ENCODE measurements at regions not wholly inside any gene's neighbourhood (a gene's known extent, or its start where the extent isn't known, plus 50 kb on each side); places are given as distances from the start of the nearest gene placed in this dataset.

GRCh38 chr2:125516496-125517109 is 1139.4 kb upstream of the GYPC start:
- no peaks in the 10 kb centered on the region for H3K4me1 Mint-ChIP-seq (ENCODE audit: low read depth)
- H3K4me3 Mint-ChIP-seq (ENCODE audit: low read depth): no peak overlapping the region
- no peak for DNase-seq (ENCODE audit: low spot score)
- intact Hi-C loops (cut with micrococcal nuclease): no loop called here
- H3K9me3 Mint-ChIP-seq: peaks cover 19% of the 10 kb centered on the region
- no peaks in the 10 kb centered on the region for H3K27me3 Mint-ChIP-seq (ENCODE audit: low read depth)
- H3K27ac Mint-ChIP-seq: no peak overlapping the region
- H3K36me3 Mint-ChIP-seq (ENCODE audit: low read depth): no peaks in the 10 kb centered on the region

GRCh38 chr2:125526093-125526492 is 1129.9 kb upstream of the GYPC start:
- H3K4me1 Mint-ChIP-seq (ENCODE audit: low read depth): no peaks in the 10 kb centered on the region
- H3K27me3 Mint-ChIP-seq (ENCODE audit: low read depth): no peaks in the 10 kb centered on the region
- no peak for DNase-seq (ENCODE audit: low spot score)
- no peaks in the 10 kb centered on the region for H3K36me3 Mint-ChIP-seq (ENCODE audit: low read depth)
- peaks cover 7% of the 10 kb centered on the region for H3K9me3 Mint-ChIP-seq
- H3K27ac Mint-ChIP-seq: no peak overlapping the region
- H3K4me3 Mint-ChIP-seq (ENCODE audit: low read depth): no peak overlapping the region
- intact Hi-C loops (cut with micrococcal nuclease): no loop called here

- peaks cover 20% of the 10 kb centered on the region for H3K9me3 Mint-ChIP-seq
- no peaks in the 10 kb centered on the region for H3K27me3 Mint-ChIP-seq (ENCODE audit: low read depth)
- intact Hi-C loops (cut with micrococcal nuclease): no loop called here
- no peak for DNase-seq (ENCODE audit: low spot score)
- H3K4me1 Mint-ChIP-seq (ENCODE audit: low read depth): no peaks in the 10 kb centered on the region
- no peak overlapping the region for H3K27ac Mint-ChIP-seq
- no peak overlapping the region for H3K4me3 Mint-ChIP-seq (ENCODE audit: low read depth)
- no peaks in the 10 kb centered on the region for H3K36me3 Mint-ChIP-seq (ENCODE audit: low read depth)
These were observed 1120.9 kb upstream of the GYPC start for GRCh38 chr2:125535089-125535488.

- intact Hi-C loops (cut with micrococcal nuclease): no loop called here
- Mint-ChIP-seq H3K27ac (no peak overlapping the region), H3K9me3 (peaks cover 39% of the 10 kb centered on the region), H3K27me3 (ENCODE audit: low read depth) (no peaks in the 10 kb centered on the region), H3K4me1 (ENCODE audit: low read depth) (no peaks in the 10 kb centered on the region), H3K36me3 (ENCODE audit: low read depth) (no peaks in the 10 kb centered on the region), H3K4me3 (ENCODE audit: low read depth) (no peak overlapping the region)
- no peak for DNase-seq (ENCODE audit: low spot score)
These were observed 1111.9 kb upstream of the GYPC start for GRCh38 chr2:125543968-125544514.

DNA sequence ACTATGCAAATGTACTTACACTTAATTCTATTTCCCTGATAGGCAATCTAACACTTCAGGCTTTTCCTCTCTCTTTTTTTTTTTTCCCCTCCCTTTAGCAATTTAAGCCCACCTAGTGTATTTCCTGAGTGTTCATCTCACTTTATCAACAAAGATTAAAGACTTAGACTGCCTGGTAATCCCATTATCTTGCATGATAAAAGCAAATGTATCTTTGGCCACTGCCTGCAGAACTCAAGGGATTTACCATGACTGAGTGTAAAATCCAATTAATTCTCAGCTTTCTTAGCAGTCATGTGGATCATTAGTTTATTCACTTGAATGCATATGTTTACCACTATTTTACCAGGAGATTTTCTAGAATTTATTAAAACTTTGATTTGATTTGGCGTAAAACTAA is 1102.2 kb upstream of the GYPC start:
- no peak for DNase-seq (ENCODE audit: low spot score)
- no peak overlapping the region for H3K4me3 Mint-ChIP-seq (ENCODE audit: low read depth)
- peaks cover 18% of the 10 kb centered on the region for H3K9me3 Mint-ChIP-seq
- H3K27ac Mint-ChIP-seq: no peak overlapping the region
- H3K36me3 Mint-ChIP-seq (ENCODE audit: low read depth): no peaks in the 10 kb centered on the region
- H3K4me1 Mint-ChIP-seq (ENCODE audit: low read depth): no peaks in the 10 kb centered on the region
- H3K27me3 Mint-ChIP-seq (ENCODE audit: low read depth): no peaks in the 10 kb centered on the region
- intact Hi-C loops (cut with micrococcal nuclease): no loop called here

- H3K36me3 Mint-ChIP-seq (ENCODE audit: low read depth): no peaks in the 10 kb centered on the region
- H3K4me3 Mint-ChIP-seq (ENCODE audit: low read depth): no peak overlapping the region
- peaks cover 12% of the 10 kb centered on the region for H3K9me3 Mint-ChIP-seq
- no peak overlapping the region for H3K27ac Mint-ChIP-seq
- no peaks in the 10 kb centered on the region for H3K4me1 Mint-ChIP-seq (ENCODE audit: low read depth)
- intact Hi-C loops (cut with micrococcal nuclease): no loop called here
- DNase-seq (ENCODE audit: low spot score): no peak
- no peaks in the 10 kb centered on the region for H3K27me3 Mint-ChIP-seq (ENCODE audit: low read depth)
These were observed 1101.0 kb upstream of the GYPC start for GRCh38 chr2:125554956-125555355.

DNA sequence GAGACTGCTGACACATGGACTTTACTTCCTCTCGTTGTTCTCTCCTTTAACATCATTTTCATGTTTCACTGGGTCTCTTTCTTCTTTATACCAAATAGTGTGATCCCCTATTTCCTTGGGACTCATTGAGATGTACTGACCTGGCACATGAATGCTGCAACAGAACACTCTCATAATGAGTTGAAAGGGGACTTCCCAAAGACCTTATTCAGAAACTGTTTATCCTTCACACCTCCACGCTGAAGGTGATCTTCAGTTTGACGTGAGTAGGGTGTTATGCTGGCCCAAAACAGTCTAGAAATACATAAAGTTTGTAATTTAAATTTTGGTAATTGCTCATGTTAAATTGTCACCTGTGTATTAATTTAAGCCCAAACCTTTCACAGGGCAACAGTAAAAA is 1096.8 kb upstream of the GYPC start:
- no peaks in the 10 kb centered on the region for H3K36me3 Mint-ChIP-seq (ENCODE audit: low read depth)
- no peak overlapping the region for H3K27ac Mint-ChIP-seq
- H3K9me3 Mint-ChIP-seq: peaks cover 14% of the 10 kb centered on the region
- intact Hi-C loops (cut with micrococcal nuclease): no loop called here
- H3K4me1 Mint-ChIP-seq (ENCODE audit: low read depth): no peaks in the 10 kb centered on the region
- DNase-seq (ENCODE audit: low spot score): no peak
- H3K27me3 Mint-ChIP-seq (ENCODE audit: low read depth): no peaks in the 10 kb centered on the region
- no peak overlapping the region for H3K4me3 Mint-ChIP-seq (ENCODE audit: low read depth)

DNA sequence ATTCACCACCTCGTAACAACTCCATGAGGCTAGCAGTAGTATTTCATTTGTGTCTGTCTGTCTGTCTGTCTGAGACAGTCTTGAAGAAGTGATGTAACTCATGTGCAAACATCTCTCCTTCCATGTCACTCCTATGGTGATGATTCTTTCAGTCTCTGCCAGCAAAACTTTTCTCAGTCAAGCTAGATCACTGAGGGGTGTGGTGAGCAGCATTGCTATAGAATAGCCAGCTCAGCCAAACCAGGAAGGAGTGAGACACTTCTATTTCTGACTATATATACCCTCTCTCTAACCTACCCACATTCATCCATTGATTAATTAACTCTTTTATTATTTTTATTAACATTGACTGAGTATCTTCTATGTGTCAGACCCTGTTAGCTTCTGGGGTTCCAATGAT is 1095.1 kb upstream of the GYPC start:
- H3K36me3 Mint-ChIP-seq (ENCODE audit: low read depth): no peaks in the 10 kb centered on the region
- H3K27me3 Mint-ChIP-seq (ENCODE audit: low read depth): no peaks in the 10 kb centered on the region

DNA sequence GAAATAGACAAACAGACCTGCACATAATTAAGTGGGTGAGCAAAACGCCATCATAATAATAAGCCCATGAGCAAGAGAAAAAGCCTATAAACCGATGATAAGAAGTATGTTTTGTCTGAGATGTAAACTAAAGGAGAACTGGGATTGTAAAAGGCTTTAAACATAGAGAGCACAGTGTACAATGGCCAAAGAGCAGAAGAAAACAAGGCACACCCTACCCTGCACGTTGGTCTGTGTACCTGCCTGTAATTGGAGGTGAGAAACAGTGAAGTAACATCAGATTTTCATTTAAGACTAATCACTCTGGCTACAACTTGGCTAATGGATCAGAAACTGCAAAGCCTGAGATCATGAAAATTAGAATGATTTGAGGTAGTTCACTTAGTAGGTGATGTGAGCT is 1094.7 kb upstream of the GYPC start:
- intact Hi-C loops (cut with micrococcal nuclease): no loop called here
- Mint-ChIP-seq H3K4me3 (ENCODE audit: low read depth) (no peak overlapping the region), H3K4me1 (ENCODE audit: low read depth) (no peaks in the 10 kb centered on the region), H3K27ac (no peak overlapping the region), H3K9me3 (peaks cover 15% of the 10 kb centered on the region), H3K36me3 (ENCODE audit: low read depth) (no peaks in the 10 kb centered on the region), H3K27me3 (ENCODE audit: low read depth) (no peaks in the 10 kb centered on the region)
- no peak for DNase-seq (ENCODE audit: low spot score)

More for the DNA sequence above, 1095.1 kb upstream of the GYPC start:
- no peak overlapping the region for H3K4me3 Mint-ChIP-seq (ENCODE audit: low read depth)
- no peaks in the 10 kb centered on the region for H3K4me1 Mint-ChIP-seq (ENCODE audit: low read depth)
- no peak overlapping the region for H3K27ac Mint-ChIP-seq
- no peak for DNase-seq (ENCODE audit: low spot score)
- H3K9me3 Mint-ChIP-seq: peaks cover 14% of the 10 kb centered on the region
- intact Hi-C loops (cut with micrococcal nuclease): no loop called here

GRCh38 chr2:125562924-125563323 is 1093.0 kb upstream of the GYPC start:
- Mint-ChIP-seq H3K9me3 (peaks cover 14% of the 10 kb centered on the region), H3K27ac (no peak overlapping the region), H3K27me3 (ENCODE audit: low read depth) (no peaks in the 10 kb centered on the region), H3K4me3 (ENCODE audit: low read depth) (no peak overlapping the region), H3K36me3 (ENCODE audit: low read depth) (no peaks in the 10 kb centered on the region), H3K4me1 (ENCODE audit: low read depth) (no peaks in the 10 kb centered on the region)
- intact Hi-C loops (cut with micrococcal nuclease): no loop called here
- no peak for DNase-seq (ENCODE audit: low spot score)

DNA sequence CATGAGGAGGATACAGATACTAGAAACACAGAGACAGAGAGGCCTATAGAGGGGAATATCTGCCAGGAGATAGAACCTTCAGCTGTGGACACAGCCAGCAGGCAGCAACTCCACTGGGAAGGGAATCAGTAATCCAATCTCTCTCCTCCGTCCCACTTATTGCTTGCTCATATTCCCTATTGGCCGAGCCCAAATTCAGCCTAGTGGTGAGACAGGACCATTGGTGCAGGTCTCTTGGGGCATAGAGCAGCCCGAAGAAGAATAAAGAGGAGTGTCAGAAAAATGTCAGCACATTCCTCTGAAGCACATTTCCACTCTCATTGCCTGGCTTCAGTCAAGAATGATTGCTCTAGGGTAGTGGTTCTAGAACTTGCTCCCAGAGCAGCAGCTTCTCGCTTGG is 1091.5 kb upstream of the GYPC start:
- Mint-ChIP-seq H3K4me1 (ENCODE audit: low read depth) (no peaks in the 10 kb centered on the region), H3K9me3 (peaks cover 19% of the 10 kb centered on the region), H3K27me3 (ENCODE audit: low read depth) (no peaks in the 10 kb centered on the region), H3K4me3 (ENCODE audit: low read depth) (no peak overlapping the region), H3K27ac (no peak overlapping the region), H3K36me3 (ENCODE audit: low read depth) (no peaks in the 10 kb centered on the region)
- DNase-seq (ENCODE audit: low spot score): no peak
- intact Hi-C loops (cut with micrococcal nuclease): no loop called here

DNA sequence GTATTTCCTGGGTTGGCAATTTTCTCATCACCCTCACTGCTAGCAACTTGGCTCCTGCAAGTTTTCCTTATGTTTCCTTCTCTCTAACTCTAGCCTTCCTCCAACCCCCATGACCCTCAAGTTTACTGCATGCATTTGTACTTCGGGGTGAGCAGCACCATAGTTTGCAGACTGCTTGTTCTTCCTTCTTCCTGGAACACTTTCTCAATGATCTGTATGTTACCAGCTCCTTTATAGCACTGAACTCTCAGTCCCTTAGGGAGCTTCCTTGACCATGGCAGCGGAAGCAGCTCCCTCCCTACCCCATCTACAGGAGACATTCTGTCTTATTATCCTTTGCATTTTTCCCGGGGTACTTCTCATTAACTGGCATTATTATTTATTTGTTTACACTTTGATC is 1089.5 kb upstream of the GYPC start:
- Mint-ChIP-seq H3K27ac (no peak overlapping the region), H3K9me3 (peaks cover 20% of the 10 kb centered on the region), H3K4me3 (ENCODE audit: low read depth) (no peak overlapping the region), H3K27me3 (ENCODE audit: low read depth) (no peaks in the 10 kb centered on the region), H3K36me3 (ENCODE audit: low read depth) (no peaks in the 10 kb centered on the region), H3K4me1 (ENCODE audit: low read depth) (no peaks in the 10 kb centered on the region)
- intact Hi-C loops (cut with micrococcal nuclease): no loop called here
- DNase-seq (ENCODE audit: low spot score): no peak

GRCh38 chr2:125567100-125567499 is 1088.9 kb upstream of the GYPC start:
- no peaks in the 10 kb centered on the region for H3K27me3 Mint-ChIP-seq (ENCODE audit: low read depth)
- intact Hi-C loops (cut with micrococcal nuclease): no loop called here
- H3K9me3 Mint-ChIP-seq: peaks cover 15% of the 10 kb centered on the region
- H3K27ac Mint-ChIP-seq: no peak overlapping the region
- no peaks in the 10 kb centered on the region for H3K4me1 Mint-ChIP-seq (ENCODE audit: low read depth)
- no peaks in the 10 kb centered on the region for H3K36me3 Mint-ChIP-seq (ENCODE audit: low read depth)
- H3K4me3 Mint-ChIP-seq (ENCODE audit: low read depth): no peak overlapping the region
- DNase-seq (ENCODE audit: low spot score): no peak

DNA sequence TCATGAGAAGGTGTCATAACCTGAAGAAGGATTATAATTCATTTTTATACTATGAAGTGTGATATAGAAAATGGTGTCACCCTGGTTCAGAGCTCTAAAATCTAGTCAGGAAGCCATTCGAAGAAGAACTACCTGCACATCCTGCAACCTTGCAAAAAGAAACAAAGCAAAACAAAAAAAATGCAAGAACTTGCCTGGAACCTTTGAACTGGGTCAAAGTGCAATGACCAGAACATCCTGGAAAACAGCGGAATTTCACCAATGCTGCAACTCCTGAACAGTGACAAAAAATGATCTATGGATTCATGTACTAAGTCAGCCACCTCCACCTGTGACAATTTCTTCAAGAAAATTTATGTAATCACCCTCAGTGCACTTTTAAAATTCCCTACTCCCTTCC is 1083.3 kb upstream of the GYPC start:
- peaks cover 11% of the 10 kb centered on the region for H3K9me3 Mint-ChIP-seq
- no peaks in the 10 kb centered on the region for H3K27me3 Mint-ChIP-seq (ENCODE audit: low read depth)
- no peak for DNase-seq (ENCODE audit: low spot score)
- H3K4me3 Mint-ChIP-seq (ENCODE audit: low read depth): no peak overlapping the region
- no peaks in the 10 kb centered on the region for H3K4me1 Mint-ChIP-seq (ENCODE audit: low read depth)
- intact Hi-C loops (cut with micrococcal nuclease): no loop called here
- H3K27ac Mint-ChIP-seq: no peak overlapping the region
- H3K36me3 Mint-ChIP-seq (ENCODE audit: low read depth): no peaks in the 10 kb centered on the region
